Activated T-helper 9 cell treated with anti-CD3 and anti-CD28 coated beads, Interleukin-2, amount 50 U/mL, for 16 hours (primary cell): ENCODE measurements at regions not wholly inside any gene's neighbourhood (a gene's known extent, or its start where the extent isn't known, plus 50 kb on each side); places are given as distances from the start of the nearest gene placed in this dataset.

Experiments
- DNase-seq: peaks from one replicate; pipeline ENCODE4 v3.0.0-alpha.2; 2020; ENCODE audit warnings: low read depth

- no peak for DNase-seq
These were observed 563.5 kb upstream of the SLITRK1 start for GRCh38 chr13:84445776-84446175.

- DNase-seq, result no peak
These were observed 561.2 kb upstream of the SLITRK1 start for GRCh38 chr13:84443463-84443862.

GRCh38 chr13:84439108-84439507 is 556.8 kb upstream of the SLITRK1 start:
- no peak for DNase-seq

GRCh38 chr13:84433024-84433423 is 550.8 kb upstream of the SLITRK1 start:
- DNase-seq, result no peak

GRCh38 chr13:84431646-84432045 is 549.4 kb upstream of the SLITRK1 start:
- DNase-seq, result no peak

- no peak for DNase-seq
These were observed 548.2 kb upstream of the SLITRK1 start for GRCh38 chr13:84430446-84430845.

GRCh38 chr13:84430015-84430414 is 547.7 kb upstream of the SLITRK1 start:
- DNase-seq, result no peak

GRCh38 chr13:84418041-84418440 is 535.8 kb upstream of the SLITRK1 start:
- no peak for DNase-seq

- no peak for DNase-seq
These were observed 535.1 kb upstream of the SLITRK1 start for GRCh38 chr13:84417416-84417815.

- no peak for DNase-seq
These were observed 530.7 kb upstream of the SLITRK1 start for GRCh38 chr13:84413016-84413415.

- DNase-seq, result no peak
These were observed 523.0 kb upstream of the SLITRK1 start for GRCh38 chr13:84405286-84405685.

- no peak for DNase-seq
These were observed 518.4 kb upstream of the SLITRK1 start for GRCh38 chr13:84400706-84401105.

- no peak for DNase-seq
These were observed 517.2 kb upstream of the SLITRK1 start for GRCh38 chr13:84399320-84400085.

- no peak for DNase-seq
These were observed 511.8 kb upstream of the SLITRK1 start for GRCh38 chr13:84393981-84394625.

GRCh38 chr13:84380866-84381265 is 498.6 kb upstream of the SLITRK1 start:
- DNase-seq, result no peak

- DNase-seq, result no peak
These were observed 494.8 kb upstream of the SLITRK1 start for GRCh38 chr13:84377106-84377505.

GRCh38 chr13:84366506-84366905 is 484.2 kb upstream of the SLITRK1 start:
- DNase-seq, result no peak

- no peak for DNase-seq
These were observed 480.5 kb upstream of the SLITRK1 start for GRCh38 chr13:84362777-84363176.

- DNase-seq, result no peak
These were observed 478.5 kb upstream of the SLITRK1 start for GRCh38 chr13:84360822-84361221.

GRCh38 chr13:84358601-84359000 is 476.3 kb upstream of the SLITRK1 start:
- DNase-seq, result no peak

GRCh38 chr13:84352946-84353345 is 470.7 kb upstream of the SLITRK1 start:
- DNase-seq, result no peak

- DNase-seq, result no peak
These were observed 457.2 kb upstream of the SLITRK1 start for GRCh38 chr13:84339456-84339855.

GRCh38 chr13:84332346-84332745 is 450.1 kb upstream of the SLITRK1 start:
- no peak for DNase-seq

GRCh38 chr13:84315527-84315926 is 433.3 kb upstream of the SLITRK1 start:
- no peak for DNase-seq
